ENCODE measurements at regions not wholly inside any gene's neighbourhood (a gene's known extent, or its start where the extent isn't known, plus 50 kb on each side); places are given as distances from the start of the nearest gene placed in this dataset.

GRCh38 chr1:57910305-57910704 lies 486.4 kb upstream of the DAB1 start:
- no TSS peak for BruUV-seq (replicated peaks)
- Histone ChIP-seq H3K27me3 (replicated peaks; ENCODE audit: insufficient read depth, low read depth, low read length, poor library complexity) (no peaks in the 10 kb centered on the region), H3K4me3 (ENCODE audit: low read depth, low read length, poor library complexity, severe bottlenecking) (no peak overlapping the region), H3K4me1 (ENCODE audit: insufficient read depth, low read length, poor library complexity, severe bottlenecking) (no peaks in the 10 kb centered on the region), H3K36me3 (ENCODE audit: insufficient read depth, low read length, poor library complexity, severe bottlenecking) (no peaks in the 10 kb centered on the region), H3K9me3 (ENCODE audit: low read depth, low read length, poor library complexity, severe bottlenecking) (no peaks in the 10 kb centered on the region), H3K27ac (ENCODE audit: low read depth, low read length, poor library complexity, severe bottlenecking) (no peak overlapping the region)
- no peak for DNase-seq (ENCODE audit: low spot score)
- POLR2A ChIA-PET (ENCODE audit: low non-redundant PET) = no interaction called here
- CTCF ChIA-PET = no interaction called here
- intact Hi-C loops (cut with micrococcal nuclease; ENCODE audit: unreplicated experiment) = no loop called here
- TF ChIP-seq EZH2 (IDR thresholded peaks at IDR 0.05; ENCODE audit: borderline replicate concordance, low read depth, low read length, poor library complexity, severe bottlenecking) = no peak
- no peak for TF ChIP-seq CTCF (conservative IDR thresholded peaks at IDR 0.05; ENCODE audit: low read depth, low read length)

DNA sequence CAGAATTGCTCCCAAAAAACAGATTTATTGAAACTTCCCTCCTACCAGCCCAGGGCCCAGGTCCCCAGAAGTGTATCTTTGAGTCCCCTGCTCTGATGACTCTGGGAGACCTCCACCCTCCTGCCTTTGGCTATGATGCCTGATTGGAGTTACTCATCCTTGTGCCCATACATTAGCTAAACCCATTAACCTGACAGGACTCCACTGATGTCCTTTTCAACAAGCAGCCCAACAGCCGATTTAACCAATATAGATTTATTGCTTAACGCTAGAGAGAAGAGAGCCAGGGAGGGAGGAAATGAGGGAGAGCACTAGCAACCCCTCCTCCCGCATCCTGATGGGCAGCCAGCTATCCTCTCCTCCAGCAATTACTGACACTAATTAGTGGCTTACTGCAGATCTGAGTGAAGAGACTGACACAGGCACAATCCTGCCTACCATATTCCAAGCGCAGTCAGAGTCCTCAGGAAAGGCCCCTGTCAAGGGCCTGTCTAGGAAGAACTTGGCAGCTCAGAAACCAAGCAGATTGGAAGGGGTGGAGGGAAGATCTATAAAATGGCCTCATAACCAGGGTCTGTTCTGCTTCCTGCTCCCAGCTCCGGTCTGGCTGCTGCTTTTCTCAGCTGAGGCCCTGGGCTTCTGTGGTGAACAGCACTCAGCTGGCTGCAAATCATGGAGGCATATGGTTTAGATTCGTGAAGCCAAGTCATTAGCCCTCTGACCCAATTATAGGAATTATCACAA lies 484.5 kb upstream of the DAB1 start:
- CTCF ChIA-PET = no interaction called here
- BruUV-seq (replicated peaks) = no TSS peak
- no peaks in the 10 kb centered on the region for H3K9me3 ChIP-seq (ENCODE audit: low read depth, low read length, poor library complexity, severe bottlenecking)
- no peaks in the 10 kb centered on the region for H3K4me1 ChIP-seq (ENCODE audit: insufficient read depth, low read length, poor library complexity, severe bottlenecking)
- TF ChIP-seq EZH2 (IDR thresholded peaks at IDR 0.05; ENCODE audit: borderline replicate concordance, low read depth, low read length, poor library complexity, severe bottlenecking) (no peak), CTCF (conservative IDR thresholded peaks at IDR 0.05; ENCODE audit: low read depth, low read length) (no peak)
- H3K4me3 ChIP-seq (ENCODE audit: low read depth, low read length, poor library complexity, severe bottlenecking) = no peak overlapping the region
- no peaks in the 10 kb centered on the region for H3K36me3 ChIP-seq (ENCODE audit: insufficient read depth, low read length, poor library complexity, severe bottlenecking)
- H3K27me3 ChIP-seq (replicated peaks; ENCODE audit: insufficient read depth, low read depth, low read length, poor library complexity) = no peaks in the 10 kb centered on the region
- POLR2A ChIA-PET (ENCODE audit: low non-redundant PET) = no interaction called here
- H3K27ac ChIP-seq (ENCODE audit: low read depth, low read length, poor library complexity, severe bottlenecking) = no peak overlapping the region
- DNase-seq (ENCODE audit: low spot score) = no peak
- intact Hi-C loops (cut with micrococcal nuclease; ENCODE audit: unreplicated experiment) = no loop called here

DNA sequence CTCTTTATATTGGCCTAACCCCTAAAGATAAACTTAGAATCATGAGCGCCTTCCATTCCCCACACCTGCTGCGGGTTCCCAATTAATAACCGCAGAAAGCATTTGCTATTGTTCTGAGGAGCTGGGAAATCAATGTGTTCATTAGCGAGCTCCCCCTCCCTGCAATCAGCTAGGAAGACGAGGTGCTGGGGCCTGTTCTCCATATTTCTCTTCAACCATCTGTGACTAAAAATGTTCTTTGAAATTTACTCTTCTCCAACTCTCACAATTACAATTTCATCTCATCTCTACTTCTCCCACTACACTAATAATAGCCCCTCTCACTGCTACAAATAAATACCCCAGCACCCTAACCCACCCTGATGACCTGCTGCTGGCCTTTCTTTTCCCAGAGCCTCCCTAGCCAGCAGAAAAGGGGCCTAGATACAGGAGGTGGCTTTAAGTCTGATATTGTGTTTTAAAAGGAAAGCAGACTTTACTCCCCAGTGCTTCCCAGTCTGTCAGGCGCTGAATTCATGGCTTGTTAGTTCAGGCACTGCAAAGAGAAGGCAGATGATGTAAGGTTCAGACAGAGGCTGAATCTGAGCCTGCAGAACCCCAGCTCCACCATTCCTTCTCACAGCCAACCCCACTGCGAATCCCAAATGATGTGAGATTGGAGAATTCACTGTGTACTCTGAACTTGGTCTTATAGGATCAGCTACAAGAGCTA lies 477.5 kb upstream of the DAB1 start:
- BruUV-seq (replicated peaks) = no TSS peak
- Histone ChIP-seq H3K27ac (ENCODE audit: low read depth, low read length, poor library complexity, severe bottlenecking) (no peak overlapping the region), H3K4me1 (ENCODE audit: insufficient read depth, low read length, poor library complexity, severe bottlenecking) (peaks cover 9% of the 10 kb centered on the region), H3K27me3 (replicated peaks; ENCODE audit: insufficient read depth, low read depth, low read length, poor library complexity) (no peaks in the 10 kb centered on the region), H3K36me3 (ENCODE audit: insufficient read depth, low read length, poor library complexity, severe bottlenecking) (no peaks in the 10 kb centered on the region), H3K9me3 (ENCODE audit: low read depth, low read length, poor library complexity, severe bottlenecking) (no peaks in the 10 kb centered on the region), H3K4me3 (ENCODE audit: low read depth, low read length, poor library complexity, severe bottlenecking) (no peak overlapping the region)
- no peak for TF ChIP-seq EZH2 (IDR thresholded peaks at IDR 0.05; ENCODE audit: borderline replicate concordance, low read depth, low read length, poor library complexity, severe bottlenecking)
- no peak for TF ChIP-seq CTCF (conservative IDR thresholded peaks at IDR 0.05; ENCODE audit: low read depth, low read length)
- ChIA-PET CTCF (no interaction called here), POLR2A (ENCODE audit: low non-redundant PET) (no interaction called here)
- intact Hi-C loops (cut with micrococcal nuclease; ENCODE audit: unreplicated experiment) = no loop called here
- no peak for DNase-seq (ENCODE audit: low spot score)
